NCI-H1417 treated with DMSO at 0.1 percent for 48 hours (cell line): ENCODE measurements at regions not wholly inside any gene's neighbourhood (a gene's known extent, or its start where the extent isn't known, plus 50 kb on each side); places are given as distances from the start of the nearest gene placed in this dataset.
"Not testable (repeated sequence)": the region's sequence is repeated elsewhere in the genome, so short reads cannot be mapped to it uniquely, and the experiment has no call there.

Experiments
- DNase-seq: peaks from one replicate; lab custom pipeline; 2025; lab: John Stamatoyannopoulos, UW

DNA sequence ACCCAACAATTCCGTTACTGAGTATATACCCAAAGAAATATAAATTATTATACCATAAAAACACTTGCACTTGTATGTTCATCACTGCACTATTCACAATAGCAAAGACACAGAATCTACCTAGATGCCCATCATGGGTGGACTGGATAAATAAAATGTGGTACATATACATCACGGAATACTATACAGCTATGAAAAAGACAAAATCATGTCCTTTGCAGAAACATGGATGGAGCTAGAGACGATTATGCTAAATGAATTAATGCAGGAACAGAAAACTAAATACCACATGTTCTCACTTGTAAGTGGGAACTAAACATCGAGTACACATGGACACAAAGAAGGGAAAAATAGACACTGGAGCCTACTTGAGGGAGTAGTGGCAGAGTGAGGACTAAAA lies 185.3 kb downstream of the PYDC2 start:
- DNase-seq = no peak

DNA sequence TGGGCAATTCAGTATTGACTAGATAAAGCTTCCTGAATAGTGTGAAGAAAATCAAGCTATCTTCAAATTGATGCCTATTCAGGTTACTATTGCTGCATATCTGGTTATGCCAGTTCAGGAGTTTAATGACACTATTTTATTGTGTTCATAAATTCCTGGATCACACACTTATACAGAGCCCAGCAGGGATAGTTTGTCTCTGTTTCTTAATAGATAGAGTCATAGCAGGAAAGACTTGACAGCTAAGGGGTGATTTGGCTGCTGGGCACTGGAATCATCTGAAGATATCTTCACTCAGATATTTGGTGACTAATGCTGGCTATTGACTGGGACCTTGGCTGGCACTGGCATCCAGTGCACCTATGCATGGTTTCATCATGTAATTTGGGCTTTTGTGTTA lies 187.8 kb downstream of the PYDC2 start:
- no peak for DNase-seq

DNA sequence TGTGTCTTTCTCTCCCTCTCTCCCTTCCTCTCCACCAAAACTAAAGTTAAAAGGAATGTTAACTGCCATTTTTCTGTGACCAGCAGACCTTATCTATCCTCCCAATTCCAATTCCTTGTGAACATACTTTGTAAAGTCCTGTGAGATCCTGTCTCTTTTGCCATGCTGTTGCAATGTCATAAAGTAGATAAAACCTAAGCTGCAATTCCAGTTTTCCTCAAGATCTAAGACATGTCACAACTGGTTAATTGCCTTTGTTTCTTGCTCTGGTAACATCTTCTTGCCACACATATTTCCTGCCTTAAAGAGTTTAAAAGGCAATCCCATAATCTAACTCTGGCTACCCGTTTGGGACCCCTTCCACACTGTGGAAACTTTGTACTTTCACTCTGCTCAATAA lies 188.7 kb downstream of the PYDC2 start:
- no peak for DNase-seq

DNA sequence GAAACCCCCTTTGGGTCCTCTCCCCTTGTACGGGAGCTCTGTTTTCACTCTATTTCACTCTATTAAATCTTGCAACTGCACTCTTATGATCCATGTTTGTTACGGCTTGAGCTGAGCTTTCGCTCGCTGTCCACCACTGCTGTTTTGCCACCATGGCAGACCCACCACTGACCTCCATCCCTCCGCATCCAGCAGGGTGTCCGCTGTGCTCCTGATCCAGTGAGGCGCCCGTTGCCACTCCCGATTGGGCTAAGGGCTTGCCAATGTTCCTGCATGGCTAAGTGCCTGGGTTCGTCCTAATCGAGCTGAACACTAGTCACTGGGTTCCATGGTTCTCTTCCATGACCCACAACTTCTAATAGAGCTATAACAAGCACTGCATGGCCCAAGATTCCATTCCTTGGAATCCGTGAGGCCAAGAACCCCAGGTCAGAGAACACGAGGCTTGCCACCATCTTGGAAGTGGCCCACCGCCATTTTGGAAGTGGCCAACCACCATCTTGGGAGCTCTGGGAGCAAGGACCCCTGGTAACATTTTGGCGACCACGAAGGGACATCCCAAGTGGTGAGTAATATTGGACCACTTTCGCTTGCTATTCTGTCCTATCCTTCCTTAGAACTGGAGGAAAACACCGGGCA lies 197.9 kb downstream of the PYDC2 start:
- DNase-seq = not testable (repeated sequence)

DNA sequence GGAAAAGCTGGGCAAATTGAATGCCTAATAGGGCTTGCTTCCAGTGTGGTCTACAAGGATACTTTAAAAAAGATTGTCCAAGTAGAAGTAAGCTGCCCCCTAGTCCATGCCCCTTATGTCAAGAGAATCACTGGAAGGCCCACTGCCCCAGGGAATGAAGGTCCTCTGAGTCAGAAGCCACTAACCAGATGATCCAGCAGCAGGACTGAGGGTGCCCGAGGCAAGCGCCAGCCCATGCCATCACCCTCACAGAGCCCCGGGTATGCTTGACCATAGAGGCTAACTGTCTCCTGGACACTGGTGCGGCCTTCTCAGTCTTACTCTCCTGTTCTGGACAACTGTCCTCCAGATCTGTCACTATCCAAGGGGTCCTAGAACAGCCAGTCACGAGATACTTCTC lies 201.2 kb downstream of the PYDC2 start:
- DNase-seq = not testable (repeated sequence)

DNA sequence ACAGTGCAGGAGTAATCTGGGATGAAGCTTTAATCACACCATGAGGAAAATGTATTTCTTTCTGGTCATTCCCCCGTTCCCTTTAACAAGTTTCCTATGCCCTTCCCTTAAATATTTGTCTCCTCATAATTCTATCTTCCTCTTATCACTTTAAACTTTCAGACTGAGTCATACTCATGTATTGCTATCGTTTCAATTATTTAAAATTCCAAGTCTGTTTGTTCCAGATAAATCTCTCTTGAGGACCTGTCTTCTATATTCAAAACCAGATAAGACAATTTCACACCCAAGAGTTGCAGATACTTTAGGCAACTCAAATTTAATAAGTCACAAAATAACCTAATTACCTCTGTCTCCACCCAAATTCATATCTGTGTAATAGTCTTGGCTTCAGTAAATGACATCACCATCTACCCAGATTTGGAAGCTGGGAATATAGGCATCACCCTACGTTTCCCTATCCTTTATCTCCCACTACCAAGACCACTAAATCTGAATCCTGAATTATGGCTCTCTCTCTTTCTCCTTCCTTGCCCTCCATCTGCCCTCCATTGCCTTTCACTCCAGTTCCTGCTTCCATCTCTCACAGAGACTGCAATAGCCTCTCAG lies 220.1 kb downstream of the PYDC2 start:
- DNase-seq = no peak

DNA sequence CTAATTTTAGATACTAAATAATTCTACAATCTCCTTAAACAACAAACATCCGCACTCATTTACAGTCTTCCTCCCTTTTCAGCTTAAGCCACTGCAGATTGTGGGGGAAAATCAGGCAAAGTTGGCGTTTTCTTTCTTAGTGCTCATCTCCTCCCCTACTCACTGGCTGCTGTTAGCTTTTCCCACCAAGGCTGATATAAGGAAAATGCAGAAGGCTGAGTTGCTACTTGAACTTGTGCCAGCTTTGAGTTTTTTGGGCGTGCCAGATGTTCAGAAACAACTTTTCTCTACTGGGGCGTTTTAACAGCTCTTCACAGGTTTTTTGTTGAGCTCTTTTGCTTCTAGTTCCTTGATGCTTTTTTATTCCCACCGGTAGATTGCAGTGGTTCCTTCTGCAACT lies 222.0 kb downstream of the PYDC2 start:
- no peak for DNase-seq

DNA sequence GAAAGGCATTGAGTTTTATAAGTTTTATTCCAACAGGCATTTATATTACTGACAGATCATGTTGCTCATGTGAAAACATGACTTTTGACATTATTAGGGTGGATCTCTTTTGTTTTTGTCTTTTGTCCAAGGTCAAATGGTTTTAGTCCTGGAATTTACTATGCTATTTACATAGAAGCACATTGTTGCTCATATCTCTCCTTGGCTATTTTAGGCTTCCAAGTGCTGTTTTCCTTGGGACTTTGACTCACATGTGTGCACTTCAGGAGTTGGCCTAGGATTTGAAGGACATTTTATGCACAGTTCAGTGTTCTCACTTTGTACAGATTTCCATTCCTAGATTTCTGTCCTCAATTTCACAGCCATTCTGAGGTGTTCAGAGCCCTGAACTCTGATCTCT lies 225.7 kb downstream of the PYDC2 start:
- DNase-seq = no peak

DNA sequence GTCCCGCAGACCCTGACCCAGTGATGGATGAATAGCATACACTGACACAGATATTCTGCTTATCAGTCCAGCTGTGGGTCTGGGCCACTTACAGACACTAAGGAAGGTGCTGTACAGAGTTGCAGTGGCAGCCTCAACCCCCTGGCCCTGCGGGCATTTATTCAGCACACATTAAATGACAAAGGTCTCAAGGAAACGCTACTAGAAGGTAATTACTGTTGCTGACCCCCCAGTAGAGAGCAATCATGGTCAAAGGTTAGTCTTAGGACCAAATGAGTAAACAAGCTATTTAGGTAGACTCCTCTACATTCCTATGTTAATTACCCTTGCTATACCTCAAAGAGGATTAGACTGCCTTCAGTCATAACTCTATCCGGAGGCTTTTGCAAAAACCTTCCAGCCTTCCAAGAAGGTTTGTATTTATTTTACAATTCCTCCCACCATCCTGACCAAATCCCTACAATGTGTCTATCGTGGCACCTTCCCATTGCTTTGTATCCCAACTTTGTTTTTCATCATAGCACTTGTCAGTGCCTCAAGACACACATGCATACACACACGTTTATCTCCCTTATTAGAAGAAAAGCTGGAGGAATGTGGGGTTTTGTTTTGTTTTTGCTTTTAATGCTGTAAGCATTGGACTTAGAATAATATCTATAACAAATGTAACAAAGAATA lies 227.9 kb downstream of the PYDC2 start:
- DNase-seq = no peak

DNA sequence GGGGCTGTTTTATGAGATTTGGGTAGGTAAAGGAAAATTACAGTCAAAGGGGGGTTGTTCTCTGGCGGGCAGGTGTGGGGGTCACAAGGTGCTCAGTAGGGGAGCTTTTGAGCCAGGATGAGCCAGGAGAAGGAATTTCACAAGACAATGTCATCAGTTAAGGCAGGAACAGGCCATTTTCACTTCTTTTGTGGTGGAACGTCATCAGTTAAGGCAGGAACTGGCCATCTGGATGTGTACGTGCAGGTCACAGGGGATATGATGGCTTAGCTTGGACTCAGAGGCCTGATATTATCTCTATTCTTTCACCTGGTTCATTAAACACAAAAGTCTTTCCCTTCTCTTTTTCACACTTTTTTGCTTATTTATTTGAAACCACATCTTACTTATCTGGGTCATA lies 230.2 kb downstream of the PYDC2 start:
- not testable (repeated sequence) for DNase-seq

DNA sequence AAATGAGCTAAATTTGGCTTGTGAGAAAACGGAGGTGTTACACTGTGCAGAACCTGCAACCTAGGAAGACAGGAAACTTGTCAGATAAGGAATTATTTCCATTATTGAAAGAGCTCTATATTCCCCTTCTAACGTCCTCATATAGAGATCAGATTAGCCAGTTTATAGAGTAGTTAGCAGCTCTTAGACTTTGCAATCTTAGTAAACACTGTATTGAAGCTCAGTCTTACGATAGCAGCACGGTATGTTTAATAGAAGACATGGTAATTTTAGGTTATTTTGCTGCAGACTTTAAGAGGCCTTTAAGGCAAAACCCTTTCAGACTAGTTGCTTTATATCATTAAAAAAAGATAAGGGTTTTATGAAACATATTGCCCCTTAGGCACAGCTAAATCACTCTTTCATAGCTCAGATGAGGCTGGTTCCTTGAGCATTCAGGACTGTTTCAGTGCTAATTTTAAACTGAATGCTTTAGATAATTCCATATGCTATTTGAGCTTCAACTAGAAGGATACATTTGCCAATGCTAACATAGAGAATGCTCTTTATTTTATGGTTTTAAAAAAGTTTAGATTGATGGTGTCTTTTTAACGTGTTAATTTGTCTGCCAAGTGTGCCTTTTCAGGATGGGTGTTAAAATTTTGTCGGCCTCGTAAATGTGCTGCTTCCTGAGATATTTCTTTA lies 234.3 kb downstream of the PYDC2 start:
- DNase-seq = no peak

DNA sequence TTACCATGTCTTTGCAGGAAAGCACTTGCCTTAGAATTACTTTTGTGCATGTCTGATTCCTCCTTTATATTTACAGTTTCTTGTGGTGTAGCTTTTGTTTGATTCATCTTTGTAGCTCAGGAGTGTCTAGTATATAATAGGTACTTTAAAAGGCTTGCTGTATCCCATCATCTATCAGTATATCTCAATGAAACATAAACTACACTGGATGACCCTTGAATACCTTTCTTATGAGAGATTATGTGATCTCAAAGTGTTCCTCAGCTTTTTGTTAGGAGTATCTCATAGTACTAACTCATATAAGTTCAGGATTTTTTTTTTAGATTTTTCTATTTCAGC lies 234.8 kb downstream of the PYDC2 start:
- no peak for DNase-seq

DNA sequence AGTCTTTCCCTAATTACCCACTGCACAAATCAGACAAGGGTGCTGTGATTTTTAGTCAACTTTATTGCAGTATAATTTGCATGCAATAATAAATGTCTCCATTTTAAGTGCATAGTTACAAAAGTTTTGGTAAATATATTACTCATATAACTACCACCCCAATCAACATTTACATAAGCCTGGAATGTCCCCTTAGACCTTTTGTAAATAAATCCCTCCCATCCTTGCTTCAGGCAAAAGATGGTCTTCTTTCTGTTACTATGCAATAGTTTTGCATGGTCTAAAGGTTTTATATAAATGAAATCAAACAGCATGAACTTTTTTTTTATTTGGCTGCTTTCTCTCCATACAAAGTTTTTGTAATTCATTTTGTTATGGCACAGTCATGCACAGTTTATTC lies 235.4 kb downstream of the PYDC2 start:
- DNase-seq = no peak

DNA sequence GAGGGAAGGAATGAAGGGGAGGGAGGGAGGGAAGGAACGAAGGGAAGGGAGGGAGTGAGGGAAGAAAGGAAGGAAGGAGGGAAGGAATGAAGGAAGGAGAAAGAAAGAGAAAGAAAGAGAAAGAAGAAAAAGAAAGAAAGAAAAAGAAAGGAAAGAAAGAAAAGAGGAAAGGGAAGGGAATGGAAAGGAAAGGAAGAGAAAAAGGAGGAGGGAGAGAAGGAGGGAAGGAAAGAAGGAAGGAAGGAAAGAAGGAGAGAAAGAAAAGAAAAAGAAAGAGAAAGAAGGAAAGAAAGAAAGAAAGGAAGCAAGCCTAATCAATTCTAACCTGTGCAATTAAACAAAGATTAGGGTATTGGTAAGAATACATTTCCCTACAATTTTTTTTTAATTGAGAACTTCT lies 238.6 kb downstream of the PYDC2 start:
- DNase-seq = no peak

DNA sequence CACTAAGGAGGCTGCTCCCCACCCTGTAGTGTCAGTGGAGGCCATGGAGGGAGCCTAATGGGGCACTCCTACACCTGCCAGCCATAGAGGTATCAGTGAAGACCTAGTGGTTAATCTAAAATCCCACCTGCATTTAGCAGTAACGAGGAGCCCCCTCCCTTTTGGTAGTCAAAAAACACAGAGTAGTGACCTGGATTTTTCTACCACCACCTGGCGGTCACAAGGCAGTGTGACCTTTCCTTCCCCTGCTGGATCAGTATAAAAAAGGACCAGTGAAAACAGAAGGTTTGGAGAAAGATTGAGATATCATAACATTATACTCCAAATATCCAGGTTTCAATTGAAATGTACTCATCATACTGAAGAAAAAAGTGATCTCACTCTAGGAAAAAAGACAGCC lies 241.2 kb downstream of the PYDC2 start:
- DNase-seq = no peak

DNA sequence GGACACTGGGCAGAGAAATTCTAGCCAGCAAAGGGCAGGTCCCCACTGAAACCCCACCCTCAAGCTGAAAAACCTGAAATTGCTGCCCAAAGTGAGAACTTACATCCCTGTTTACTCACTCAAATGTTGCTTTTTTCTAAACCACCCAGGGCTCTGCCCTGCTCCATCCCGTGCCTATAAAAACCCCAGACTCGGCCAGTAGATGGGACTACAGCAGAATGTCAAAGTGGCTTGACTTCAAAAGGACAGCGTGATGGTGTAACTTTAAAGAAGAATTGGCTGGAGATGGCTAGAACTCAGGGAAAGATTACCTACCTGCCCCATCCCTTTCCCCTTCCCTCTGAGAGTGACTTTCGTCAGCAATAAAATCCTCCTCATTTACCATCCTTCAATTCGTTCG lies 246.9 kb downstream of the PYDC2 start:
- DNase-seq = no peak

DNA sequence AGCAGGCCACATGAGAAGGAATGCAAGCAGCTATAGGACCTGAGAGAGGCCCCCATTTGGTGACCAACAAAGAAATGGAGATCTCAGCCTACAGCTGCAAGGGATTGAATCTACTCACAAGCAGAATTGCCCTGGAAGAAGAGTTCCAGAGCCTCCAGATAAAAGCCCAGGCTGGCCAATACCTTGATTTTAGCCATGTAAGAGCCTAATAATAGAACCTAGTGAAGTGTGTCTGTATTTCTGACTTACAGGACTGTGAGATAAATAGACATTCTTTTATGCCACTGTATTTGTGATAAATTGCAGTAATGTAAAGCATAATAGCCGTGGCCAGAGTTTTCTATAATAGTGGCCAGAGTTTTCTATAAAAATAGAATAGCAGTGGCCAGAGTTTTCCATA lies 254.6 kb downstream of the PYDC2 start:
- no peak for DNase-seq

DNA sequence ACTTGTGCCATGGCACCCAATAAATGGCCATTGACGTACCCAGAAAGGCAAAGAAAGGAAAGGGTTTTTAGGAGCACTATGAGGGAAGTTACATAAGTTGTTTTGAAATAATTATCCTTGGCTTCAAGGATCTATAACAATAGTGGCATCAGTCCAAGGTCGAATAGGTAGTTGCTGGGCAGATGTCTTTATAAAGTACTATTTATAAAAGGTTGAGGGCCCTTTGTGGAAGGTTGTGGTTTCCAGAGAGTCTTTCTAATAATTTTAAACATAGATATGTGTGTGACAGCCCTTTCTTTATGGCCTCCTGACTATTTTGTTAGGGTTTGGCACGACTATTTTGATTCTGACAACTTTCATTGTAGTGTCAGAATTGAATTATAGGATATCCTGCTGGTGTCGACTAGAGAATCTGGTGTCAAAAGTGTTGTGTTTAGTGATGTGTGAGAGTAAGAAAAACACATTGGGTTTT lies 260.5 kb downstream of the PYDC2 start:
- no peak for DNase-seq

DNA sequence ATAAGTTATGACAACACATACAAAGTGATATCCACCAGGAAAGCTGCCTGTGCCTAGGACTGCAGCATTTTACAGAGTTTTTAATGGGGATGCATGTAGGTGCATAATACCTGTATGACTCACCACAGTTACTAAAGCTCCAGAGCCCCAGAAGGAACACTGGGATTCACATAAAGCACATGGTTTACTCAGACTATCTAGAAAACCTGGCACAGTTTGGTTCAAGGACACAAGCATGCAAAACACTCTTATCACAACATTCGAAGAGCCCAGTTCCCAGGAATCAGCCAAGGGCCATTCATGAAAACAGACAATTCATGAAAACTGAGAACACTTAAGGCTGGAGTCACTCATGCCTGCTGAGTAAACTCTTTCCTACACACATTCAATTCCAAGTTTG lies 261.0 kb downstream of the PYDC2 start:
- no peak for DNase-seq

DNA sequence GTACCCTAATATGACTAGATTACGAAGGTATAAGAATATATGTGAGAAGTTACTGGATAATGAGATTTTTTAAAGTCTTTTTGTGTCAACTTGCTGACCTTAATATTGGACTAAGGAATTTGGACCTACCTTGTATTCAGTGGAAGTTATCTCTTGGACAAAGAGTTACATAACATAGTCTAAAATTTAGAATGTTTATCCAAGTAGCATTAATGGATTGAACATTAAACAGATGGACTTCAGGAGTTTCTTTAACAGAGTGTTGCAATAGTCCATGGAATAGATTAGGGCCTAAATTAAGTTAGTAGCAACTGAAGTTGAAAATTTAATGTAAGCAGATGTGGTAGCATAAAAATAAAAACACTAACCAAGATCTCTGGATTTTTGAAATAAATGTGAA lies 266.4 kb downstream of the PYDC2 start:
- no peak for DNase-seq

DNA sequence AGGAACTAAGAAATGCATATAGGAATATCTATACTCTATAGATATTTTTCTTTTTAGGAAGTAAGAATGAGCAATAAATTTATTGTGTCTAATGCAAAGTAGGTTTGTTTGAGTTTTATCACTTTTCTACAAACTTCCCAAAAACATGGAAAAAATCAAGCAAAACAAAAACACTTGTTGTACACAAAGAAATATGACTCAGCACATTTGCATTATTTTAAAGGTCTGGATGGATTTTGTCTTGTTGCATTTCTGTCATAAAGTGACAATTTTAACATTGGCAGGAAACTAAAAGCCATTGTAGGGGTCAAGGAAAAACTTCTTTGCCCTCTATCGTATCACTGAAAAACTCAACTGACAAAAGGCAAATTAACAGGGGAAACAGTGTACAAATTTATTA lies 267.2 kb downstream of the PYDC2 start:
- no peak for DNase-seq

DNA sequence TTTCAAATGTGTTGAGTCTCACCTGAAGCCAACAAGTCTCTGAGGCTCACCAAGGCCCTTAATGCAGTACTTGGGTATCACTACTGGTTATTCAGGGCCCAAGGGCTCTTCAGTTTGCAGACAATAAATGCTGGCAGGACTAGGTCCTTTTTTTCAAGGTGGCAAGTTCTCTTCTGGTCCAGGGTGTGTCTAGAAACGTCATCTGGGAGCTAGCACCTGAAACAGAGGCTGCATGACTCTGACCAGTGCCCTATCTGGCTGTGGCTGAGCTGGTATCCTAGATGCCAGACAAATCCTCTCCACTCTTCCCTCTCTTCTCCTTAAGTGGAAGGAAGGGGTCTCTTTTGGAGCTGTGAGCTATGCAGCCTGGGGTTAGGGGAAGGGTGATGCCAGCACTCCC lies 276.8 kb downstream of the PYDC2 start:
- DNase-seq = no peak

DNA sequence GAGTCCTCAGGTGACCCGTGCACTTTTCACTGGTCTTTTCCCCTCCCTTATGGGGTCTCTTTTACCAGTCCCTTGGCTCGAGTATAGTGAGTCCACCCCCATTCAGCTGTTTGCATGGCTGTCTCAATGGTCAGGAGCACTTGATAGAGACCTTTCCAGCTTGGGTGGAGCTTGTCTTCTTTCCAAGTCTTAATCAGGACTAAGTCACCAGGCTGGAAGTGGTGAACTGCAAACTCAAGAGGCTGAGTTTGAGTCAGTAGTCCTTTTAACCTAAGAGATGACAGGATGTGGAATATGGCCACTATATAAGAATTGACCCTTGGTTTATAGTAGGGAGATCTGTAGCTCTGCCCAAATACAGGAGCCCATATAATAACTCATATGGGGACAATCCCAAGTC lies 279.7 kb downstream of the PYDC2 start:
- no peak for DNase-seq
